HepG2 (cell line): ENCODE measurements at regions not wholly inside any gene's neighbourhood (a gene's known extent, or its start where the extent isn't known, plus 50 kb on each side); places are given as distances from the start of the nearest gene placed in this dataset.
A peak's percentile ranks its signal among the peaks of the same experiment; 100 is the strongest.

Experiments
- BCL6 ChIP-seq: IDR thresholded peaks from 2 replicates; pipeline ENCODE4 v1.6.1; 2016; ENCODE audit warnings: missing genetic modification reagents, missing compliant biosample characterization
- ESRRA ChIP-seq: sonication (generic); formaldehyde crosslinking; IDR thresholded peaks from 2 replicates; pipeline ENCODE4 v1.5.1; 2020; ENCODE audit warnings: mild to moderate bottlenecking, low read depth, missing genetic modification reagents
- FOSL1 ChIP-seq: sonication (generic); formaldehyde crosslinking; IDR thresholded peaks from 2 replicates; pipeline ENCODE4 v1.9.0; 2021; ENCODE audit warnings: missing genetic modification reagents, borderline replicate concordance
- FOXC1 ChIP-seq: sonication (generic); formaldehyde crosslinking; IDR thresholded peaks from 2 replicates; pipeline ENCODE4 v1.8.0; 2022; ENCODE audit warnings: mild to moderate bottlenecking, missing genetic modification reagents, borderline replicate concordance
- HMG20A ChIP-seq: IDR thresholded peaks from 2 replicates; pipeline ENCODE4 v1.6.1; 2016; ENCODE audit warnings: borderline replicate concordance
- HNF4A ChIP-seq: sonication (generic); formaldehyde crosslinking; IDR thresholded peaks from 2 replicates; pipeline ENCODE4 v1.4.0; 2020; ENCODE audit warnings: missing genetic modification reagents
- KLF16 ChIP-seq, 2 experiments: sonication (generic) in 1 of 2; formaldehyde crosslinking in 1 of 2; IDR thresholded peaks; 2 replicates each; pipeline versions ENCODE4 v1.6.1 to v1.8.0; 2016 to 2023; ENCODE audit warnings: missing genetic modification reagents in 2 of 2, missing compliant biosample characterization in 1 of 2
- NCOA2 ChIP-seq: sonication (generic); formaldehyde crosslinking; IDR thresholded peaks from 2 replicates; pipeline ENCODE4 v1.8.0; 2022; ENCODE audit warnings: inconsistent platforms
- NR2F2 ChIP-seq: IDR thresholded peaks from 2 replicates; pipeline ENCODE4 v1.6.1; 2012; ENCODE audit warnings: low read depth, inconsistent platforms, borderline replicate concordance
- PAXIP1 ChIP-seq: sonication (generic); formaldehyde crosslinking; conservative IDR thresholded peaks from 2 replicates; pipeline ENCODE4 v1.4.0; 2020; ENCODE audit warnings: mild to moderate bottlenecking, missing genetic modification reagents, moderate library complexity
- SNAPC4 ChIP-seq: sonication (generic); formaldehyde crosslinking; IDR thresholded peaks from 2 replicates; pipeline ENCODE4 v1.4.0; 2020; ENCODE audit warnings: mild to moderate bottlenecking, missing genetic modification reagents
- TARDBP ChIP-seq: sonication (generic); formaldehyde crosslinking; IDR thresholded peaks from 2 replicates; pipeline ENCODE4 v1.8.0; 2022; ENCODE audit warnings: mild to moderate bottlenecking, missing genetic modification reagents
- ZFP1 ChIP-seq: IDR thresholded peaks from 2 replicates; pipeline ENCODE4 v1.6.1; 2016
- ZNF253 ChIP-seq: sonication (generic); formaldehyde crosslinking; IDR thresholded peaks from 2 replicates; pipeline ENCODE4 v1.8.0; 2022; ENCODE audit warnings: mild to moderate bottlenecking, missing genetic modification reagents, borderline replicate concordance
- ZNF274 ChIP-seq: sonication (generic); formaldehyde crosslinking; IDR thresholded peaks from 2 replicates; pipeline ENCODE4 v1.5.1; 2020; ENCODE audit warnings: mild to moderate bottlenecking, missing genetic modification reagents
- ZNF451 ChIP-seq: sonication (generic); formaldehyde crosslinking; IDR thresholded peaks from 2 replicates; pipeline ENCODE4 v1.5.0; 2020; ENCODE audit warnings: mild to moderate bottlenecking, missing genetic modification reagents
- ZNF747 ChIP-seq: sonication (generic); formaldehyde crosslinking; IDR thresholded peaks from 2 replicates; pipeline ENCODE4 v1.8.1; 2023; ENCODE audit warnings: missing genetic modification reagents, mild to moderate bottlenecking, borderline replicate concordance
- TF ChIP-seq, protein P1 (sequence below), 2 experiments: fragments of 450-650 bp in 1 of 2; sonication (generic) in 1 of 2; formaldehyde crosslinking; IDR thresholded peaks; 2 replicates each; pipeline versions ENCODE4 v1.5.0 to v1.8.0; 2020 to 2022; ENCODE audit warnings: mild to moderate bottlenecking in 1 of 2, missing genetic modification reagents in 1 of 2
- TF ChIP-seq, protein P2 (sequence below): sonication (generic); formaldehyde crosslinking; IDR thresholded peaks from 2 replicates; pipeline ENCODE4; 2020; ENCODE audit warnings: missing genetic modification reagents, mild to moderate bottlenecking, borderline replicate concordance

DNA sequence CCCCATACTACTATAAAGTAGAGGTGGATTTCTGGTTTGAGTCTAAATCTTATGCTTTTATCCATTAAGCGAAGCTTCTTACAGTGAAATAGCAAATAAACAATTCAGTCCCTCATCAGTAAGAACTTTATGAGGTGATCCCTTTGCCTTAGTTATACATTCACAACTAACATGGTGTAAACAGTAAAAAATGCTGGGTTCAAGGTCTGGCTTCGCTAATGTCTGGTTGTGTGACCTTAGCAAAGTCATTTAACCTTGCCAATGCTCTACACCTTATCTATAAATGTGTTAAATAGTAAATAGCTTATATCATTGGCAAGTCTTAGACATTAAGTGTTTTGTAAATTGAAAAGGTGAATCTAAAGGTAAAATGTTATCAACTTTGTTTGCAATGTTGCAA lies 475.4 kb downstream of the LMO4 start (continued):
- TF ChIP-seq SNAPC4, result no peak
- peak; percentile 59 for TF ChIP-seq BCL6
- TF ChIP-seq, protein P1, sequence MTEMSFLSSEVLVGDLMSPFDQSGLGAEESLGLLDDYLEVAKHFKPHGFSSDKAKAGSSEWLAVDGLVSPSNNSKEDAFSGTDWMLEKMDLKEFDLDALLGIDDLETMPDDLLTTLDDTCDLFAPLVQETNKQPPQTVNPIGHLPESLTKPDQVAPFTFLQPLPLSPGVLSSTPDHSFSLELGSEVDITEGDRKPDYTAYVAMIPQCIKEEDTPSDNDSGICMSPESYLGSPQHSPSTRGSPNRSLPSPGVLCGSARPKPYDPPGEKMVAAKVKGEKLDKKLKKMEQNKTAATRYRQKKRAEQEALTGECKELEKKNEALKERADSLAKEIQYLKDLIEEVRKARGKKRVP (CRISPR knock-in tag; IDR thresholded peaks at IDR 0.05), result no peak
- TF ChIP-seq NR2F2, result 0 out of 2 replicates have a peak, but pooled peaks have one; percentile 37
- TF ChIP-seq TARDBP (CRISPR knock-in tag), result peak; percentile 26; the same call in 1 of the 2 replicates
- TF ChIP-seq ESRRA (CRISPR knock-in tag), result peak; percentile 82
- no peak for TF ChIP-seq FOSL1 (CRISPR knock-in tag)
- TF ChIP-seq HMG20A (CRISPR knock-in tag), result peak; percentile 46; the same call in 1 of the 2 replicates
- no peak for TF ChIP-seq ZNF253 (CRISPR knock-in tag)
- TF ChIP-seq ZNF451, result no peak
- peak; percentile 43 for TF ChIP-seq NCOA2 (CRISPR knock-in tag)
- TF ChIP-seq ZNF274 (CRISPR knock-in tag), result no peak
- peak; percentile 36; the same call in 1 of the 2 replicates for TF ChIP-seq HNF4A
- TF ChIP-seq ZFP1, result no peak
- TF ChIP-seq, protein P2, sequence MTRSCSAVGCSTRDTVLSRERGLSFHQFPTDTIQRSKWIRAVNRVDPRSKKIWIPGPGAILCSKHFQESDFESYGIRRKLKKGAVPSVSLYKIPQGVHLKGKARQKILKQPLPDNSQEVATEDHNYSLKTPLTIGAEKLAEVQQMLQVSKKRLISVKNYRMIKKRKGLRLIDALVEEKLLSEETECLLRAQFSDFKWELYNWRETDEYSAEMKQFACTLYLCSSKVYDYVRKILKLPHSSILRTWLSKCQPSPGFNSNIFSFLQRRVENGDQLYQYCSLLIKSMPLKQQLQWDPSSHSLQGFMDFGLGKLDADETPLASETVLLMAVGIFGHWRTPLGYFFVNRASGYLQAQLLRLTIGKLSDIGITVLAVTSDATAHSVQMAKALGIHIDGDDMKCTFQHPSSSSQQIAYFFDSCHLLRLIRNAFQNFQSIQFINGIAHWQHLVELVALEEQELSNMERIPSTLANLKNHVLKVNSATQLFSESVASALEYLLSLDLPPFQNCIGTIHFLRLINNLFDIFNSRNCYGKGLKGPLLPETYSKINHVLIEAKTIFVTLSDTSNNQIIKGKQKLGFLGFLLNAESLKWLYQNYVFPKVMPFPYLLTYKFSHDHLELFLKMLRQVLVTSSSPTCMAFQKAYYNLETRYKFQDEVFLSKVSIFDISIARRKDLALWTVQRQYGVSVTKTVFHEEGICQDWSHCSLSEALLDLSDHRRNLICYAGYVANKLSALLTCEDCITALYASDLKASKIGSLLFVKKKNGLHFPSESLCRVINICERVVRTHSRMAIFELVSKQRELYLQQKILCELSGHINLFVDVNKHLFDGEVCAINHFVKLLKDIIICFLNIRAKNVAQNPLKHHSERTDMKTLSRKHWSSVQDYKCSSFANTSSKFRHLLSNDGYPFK (CRISPR knock-in tag), result no peak
- TF ChIP-seq FOXC1 (CRISPR knock-in tag), result no peak
- no peak for TF ChIP-seq KLF16 (CRISPR knock-in tag; IDR thresholded peaks at IDR 0.05)
- TF ChIP-seq PAXIP1 (CRISPR knock-in tag), result peak; percentile 48
- TF ChIP-seq ZNF747 (CRISPR knock-in tag), result no peak
